HG02798 (cell line): ENCODE measurements at regions not wholly inside any gene's neighbourhood (a gene's known extent, or its start where the extent isn't known, plus 50 kb on each side); places are given as distances from the start of the nearest gene placed in this dataset.
"Not testable (repeated sequence)": the region's sequence is repeated elsewhere in the genome, so short reads cannot be mapped to it uniquely, and the experiment has no call there.

Experiments
- ATAC-seq: cut with Tn5 transposase; IDR thresholded peaks from one replicate; pipeline ENCODE4 v1.9.1; 2021; ENCODE audit warnings: mild to moderate bottlenecking; ENCODE audit not compliant: unreplicated experiment, poor library complexity

GRCh38 chr17:70947636-70948565 is 778.6 kb downstream of the KCNJ2 start:
- no peak for ATAC-seq

GRCh38 chr17:70953140-70953539 is 783.8 kb downstream of the KCNJ2 start:
- not testable (repeated sequence) for ATAC-seq

- ATAC-seq, result no peak
Observed at GRCh38 chr17:70955441-70955840, 786.1 kb downstream of the KCNJ2 start.

- no peak for ATAC-seq
Observed at GRCh38 chr17:70956726-70957125, 787.4 kb downstream of the KCNJ2 start.

GRCh38 chr17:70961341-70961740 is 792.0 kb downstream of the KCNJ2 start:
- no peak for ATAC-seq

- ATAC-seq, result no peak
Observed at GRCh38 chr17:70968302-70968701, 799.0 kb downstream of the KCNJ2 start.

GRCh38 chr17:70969521-70970034 is 800.2 kb downstream of the KCNJ2 start:
- ATAC-seq, result no peak

GRCh38 chr17:70976447-70976846 is 807.1 kb downstream of the KCNJ2 start:
- no peak for ATAC-seq

- ATAC-seq, result no peak
Observed at GRCh38 chr17:70984873-70985272, 815.5 kb downstream of the KCNJ2 start.

- ATAC-seq, result peak; percentile 76
Observed at GRCh38 chr17:70987867-70988340, 818.6 kb downstream of the KCNJ2 start.

- no peak for ATAC-seq
Observed at GRCh38 chr17:70988622-70989021, 819.3 kb downstream of the KCNJ2 start.

- ATAC-seq, result no peak
Observed at GRCh38 chr17:70989280-70989679, 819.9 kb downstream of the KCNJ2 start.

GRCh38 chr17:70994194-70994593 is 824.9 kb downstream of the KCNJ2 start:
- no peak for ATAC-seq

GRCh38 chr17:70995997-70996396 is 826.7 kb downstream of the KCNJ2 start:
- ATAC-seq, result no peak

- ATAC-seq, result no peak
Observed at GRCh38 chr17:71003736-71004135, 834.4 kb downstream of the KCNJ2 start.

- no peak for ATAC-seq
Observed at GRCh38 chr17:71004413-71004812, 835.1 kb downstream of the KCNJ2 start.

- ATAC-seq, result no peak
Observed at GRCh38 chr17:71011391-71011790, 842.1 kb downstream of the KCNJ2 start.

- ATAC-seq, result no peak
Observed at GRCh38 chr17:71019699-71020098, 850.4 kb downstream of the KCNJ2 start.

- no peak for ATAC-seq
Observed at GRCh38 chr17:71022758-71023157, 853.4 kb downstream of the KCNJ2 start.

- no peak for ATAC-seq
Observed at GRCh38 chr17:71023249-71024030, 854.1 kb downstream of the KCNJ2 start.

GRCh38 chr17:71024172-71024571 is 854.8 kb downstream of the KCNJ2 start:
- ATAC-seq, result no peak
